Sciatic nerve (tissue), 2 donors: ENCODE measurements at regions not wholly inside any gene's neighbourhood (a gene's known extent, or its start where the extent isn't known, plus 50 kb on each side); places are given as distances from the start of the nearest gene placed in this dataset.
"Not testable (repeated sequence)": the region's sequence is repeated elsewhere in the genome, so short reads cannot be mapped to it uniquely, and the experiment has no call there.

ENCODE experiments used
- ATAC-seq: fragments of 200-7000 bp; cut with Tn5 transposase; one replicate; pipeline ENCODE4 v1.9.1; 2020; ENCODE audit warnings: mild to moderate bottlenecking, moderate library complexity
- DNase-seq: peaks from one replicate; pipeline ENCODE4 v3.0.0-alpha.2; 2020; ENCODE audit warnings: low spot score
- intact Hi-C: fragments of 100-400 bp; cut with DNase I; formaldehyde crosslinking; loops from one replicate; pipeline ENCODE4 v1.14.2; 2022
- donor health status: DM: no; HTN: no; CAD: no.
- donor health status: DM: no; HTN: no; CAD: no.

GRCh38 chr5:17361331-17361730 is 136.7 kb upstream of the TAF11L2 start:
- intact Hi-C loops = no loop called here
- DNase-seq = no peak
- no peak for ATAC-seq

GRCh38 chr5:17364987-17365810 is 132.8 kb upstream of the TAF11L2 start:
- no peak for ATAC-seq
- intact Hi-C loops = no loop called here
- DNase-seq = no peak

- intact Hi-C loops = no loop called here
- no peak for ATAC-seq
- DNase-seq = no peak
Observed at GRCh38 chr5:17365811-17366138, 132.3 kb upstream of the TAF11L2 start.

GRCh38 chr5:17367256-17367840 is 130.7 kb upstream of the TAF11L2 start:
- intact Hi-C loops = no loop called here
- ATAC-seq = no peak
- no peak for DNase-seq

- ATAC-seq = no peak
- no peak for DNase-seq
- intact Hi-C loops = no loop called here
Observed at GRCh38 chr5:17370651-17371050, 127.4 kb upstream of the TAF11L2 start.

- no peak for DNase-seq
- ATAC-seq = no peak
- intact Hi-C loops = no loop called here
Observed at GRCh38 chr5:17373406-17373805, 124.6 kb upstream of the TAF11L2 start.

GRCh38 chr5:17373814-17374556 is 124.0 kb upstream of the TAF11L2 start:
- no peak for DNase-seq
- ATAC-seq = no peak
- intact Hi-C loops = no loop called here

- DNase-seq (no peak), ATAC-seq (no peak)
- intact Hi-C loops = no loop called here
Observed at GRCh38 chr5:17374973-17375742, 122.9 kb upstream of the TAF11L2 start.

- ATAC-seq, intact Hi-C loops: not testable (repeated sequence)
Observed at GRCh38 chr5:17375886-17376285, 122.1 kb upstream of the TAF11L2 start.

GRCh38 chr5:17378346-17378997 is 119.6 kb upstream of the TAF11L2 start:
- ATAC-seq (peak; percentile 65), DNase-seq (no peak)
- intact Hi-C loops = no loop called here

More at GRCh38 chr5:17375886-17376285, 122.1 kb upstream of the TAF11L2 start:
- not testable (repeated sequence) for DNase-seq

GRCh38 chr5:17379100-17379951 is 118.7 kb upstream of the TAF11L2 start:
- intact Hi-C loops = no loop called here
- no peak for DNase-seq
- no peak for ATAC-seq

GRCh38 chr5:17381932-17382331 is 116.1 kb upstream of the TAF11L2 start:
- DNase-seq (peak; percentile 63), ATAC-seq (peak; percentile 63)
- intact Hi-C loops = no loop called here

GRCh38 chr5:17383526-17383925 is 114.5 kb upstream of the TAF11L2 start:
- ATAC-seq = no peak
- no peak for DNase-seq
- intact Hi-C loops = no loop called here

GRCh38 chr5:17384181-17384580 is 113.8 kb upstream of the TAF11L2 start:
- intact Hi-C loops = no loop called here
- ATAC-seq (no peak), DNase-seq (no peak)

- intact Hi-C loops = no loop called here
- ATAC-seq (no peak), DNase-seq (no peak)
Observed at GRCh38 chr5:17388717-17389116, 109.3 kb upstream of the TAF11L2 start.

GRCh38 chr5:17394086-17394485 is 103.9 kb upstream of the TAF11L2 start:
- DNase-seq = no peak
- ATAC-seq = no peak
- intact Hi-C loops = no loop called here

- ATAC-seq (no peak), DNase-seq (no peak)
- intact Hi-C loops = no loop called here
Observed at GRCh38 chr5:17395106-17395880, 102.7 kb upstream of the TAF11L2 start.
